Stimulated activated CD8-positive, alpha-beta memory T cell treated with anti-CD3 and anti-CD28 coated beads, Interleukin-12 subunit alpha, Interleukin-12 subunit beta, amount 100 ng/mL, for 4 hours (primary cell): ENCODE measurements at regions not wholly inside any gene's neighbourhood (a gene's known extent, or its start where the extent isn't known, plus 50 kb on each side); places are given as distances from the start of the nearest gene placed in this dataset.
"Not testable (repeated sequence)": the region's sequence is repeated elsewhere in the genome, so short reads cannot be mapped to it uniquely, and the experiment has no call there.

Experiments
- DNase-seq: peaks from one replicate; pipeline ENCODE4 v3.0.0-alpha.2; 2020; ENCODE audit warnings: low read depth

- DNase-seq = no peak
Observed at GRCh38 chr12:46518169-46518568, 145.6 kb upstream of the SLC38A2 start.

- no peak for DNase-seq
Observed at GRCh38 chr12:46517579-46517962, 145.0 kb upstream of the SLC38A2 start.

- DNase-seq = no peak
Observed at GRCh38 chr12:46516933-46517578, 144.5 kb upstream of the SLC38A2 start.

GRCh38 chr12:46516238-46516932 lies 143.8 kb upstream of the SLC38A2 start:
- no peak for DNase-seq

GRCh38 chr12:46515829-46516228 lies 143.3 kb upstream of the SLC38A2 start:
- no peak for DNase-seq

- DNase-seq = no peak
Observed at GRCh38 chr12:46514886-46515285, 142.3 kb upstream of the SLC38A2 start.

- not testable (repeated sequence) for DNase-seq
Observed at GRCh38 chr12:46510257-46510656, 137.7 kb upstream of the SLC38A2 start.

GRCh38 chr12:46509135-46509534 lies 136.6 kb upstream of the SLC38A2 start:
- no peak for DNase-seq

GRCh38 chr12:46508651-46509050 lies 136.1 kb upstream of the SLC38A2 start:
- DNase-seq = no peak

GRCh38 chr12:46507766-46508165 lies 135.2 kb upstream of the SLC38A2 start:
- DNase-seq = no peak

- no peak for DNase-seq
Observed at GRCh38 chr12:46506961-46507360, 134.4 kb upstream of the SLC38A2 start.

GRCh38 chr12:46506198-46506597 lies 133.6 kb upstream of the SLC38A2 start:
- no peak for DNase-seq

- DNase-seq = no peak
Observed at GRCh38 chr12:46504494-46504893, 131.9 kb upstream of the SLC38A2 start.

- DNase-seq = no peak
Observed at GRCh38 chr12:46503637-46504175, 131.1 kb upstream of the SLC38A2 start.

- no peak for DNase-seq
Observed at GRCh38 chr12:46500673-46501072, 128.1 kb upstream of the SLC38A2 start.

- DNase-seq = no peak
Observed at GRCh38 chr12:46499901-46500300, 127.3 kb upstream of the SLC38A2 start.

- no peak for DNase-seq
Observed at GRCh38 chr12:46499226-46499625, 126.7 kb upstream of the SLC38A2 start.

GRCh38 chr12:46497739-46498138 lies 125.2 kb upstream of the SLC38A2 start:
- no peak for DNase-seq

- DNase-seq = no peak
Observed at GRCh38 chr12:46494424-46494823, 121.9 kb upstream of the SLC38A2 start.

GRCh38 chr12:46493834-46494181 lies 121.2 kb upstream of the SLC38A2 start:
- DNase-seq = no peak

- DNase-seq = no peak
Observed at GRCh38 chr12:46493150-46493833, 120.7 kb upstream of the SLC38A2 start.

GRCh38 chr12:46492471-46493085 lies 120.0 kb upstream of the SLC38A2 start:
- DNase-seq = no peak

- DNase-seq = no peak
Observed at GRCh38 chr12:46491548-46491947, 119.0 kb upstream of the SLC38A2 start.
